Glutamatergic neuron (in vitro differentiated cells): ENCODE measurements at regions not wholly inside any gene's neighbourhood (a gene's known extent, or its start where the extent isn't known, plus 50 kb on each side); places are given as distances from the start of the nearest gene placed in this dataset.

ENCODE experiments used
- DNase-seq: peaks from one replicate; pipeline ENCODE4 v3.0.0; 2022
- H3K27ac Mint-ChIP-seq: one replicate; pipeline ENCODE4 v1.8.0; 2020; ENCODE audit warnings: mild to moderate bottlenecking, mixed read lengths, inconsistent platforms; ENCODE audit not compliant: unreplicated experiment
- H3K27me3 Mint-ChIP-seq: one replicate; pipeline ENCODE4 v1.8.0; 2020; ENCODE audit warnings: mild to moderate bottlenecking, moderate library complexity, mixed read lengths, inconsistent platforms; ENCODE audit not compliant: unreplicated experiment
- H3K36me3 Mint-ChIP-seq: one replicate; pipeline ENCODE4 v1.8.0; 2020; ENCODE audit warnings: mild to moderate bottlenecking, mixed read lengths, inconsistent platforms; ENCODE audit not compliant: unreplicated experiment
- H3K4me1 Mint-ChIP-seq: one replicate; pipeline ENCODE4 v1.8.0; 2020; ENCODE audit warnings: mild to moderate bottlenecking, low read depth, mixed read lengths, inconsistent platforms; ENCODE audit not compliant: unreplicated experiment
- H3K4me3 Mint-ChIP-seq: one replicate; pipeline ENCODE4 v1.8.0; 2020; ENCODE audit warnings: mild to moderate bottlenecking, mixed read lengths, inconsistent platforms; ENCODE audit not compliant: unreplicated experiment
- H3K9me3 Mint-ChIP-seq: one replicate; pipeline ENCODE4 v1.8.0; 2020; ENCODE audit warnings: mild to moderate bottlenecking, moderate library complexity, mixed read lengths, inconsistent platforms; ENCODE audit not compliant: unreplicated experiment
- CTCF ChIP-seq: fragments of 200-600 bp; sonication (generic); IDR thresholded peaks from one replicate; pipeline ENCODE4 v1.5.0; 2021; ENCODE audit not compliant: partially characterized antibody, unreplicated experiment

GRCh38 chr10:4215485-4215884 lies 430.5 kb upstream of the KLF6 start:
- Mint-ChIP-seq H3K9me3 (no peaks in the 10 kb centered on the region), H3K4me1 (no peaks in the 10 kb centered on the region), H3K4me3 (no peak overlapping the region), H3K27ac (no peak overlapping the region), H3K27me3 (no peaks in the 10 kb centered on the region), H3K36me3 (no peaks in the 10 kb centered on the region)
- DNase-seq: no peak
- no peak for TF ChIP-seq CTCF

GRCh38 chr10:4214908-4215307 lies 429.9 kb upstream of the KLF6 start:
- Mint-ChIP-seq H3K9me3 (no peaks in the 10 kb centered on the region), H3K27me3 (no peaks in the 10 kb centered on the region), H3K4me1 (no peaks in the 10 kb centered on the region), H3K4me3 (no peak overlapping the region), H3K27ac (no peak overlapping the region), H3K36me3 (no peaks in the 10 kb centered on the region)
- no peak for DNase-seq
- TF ChIP-seq CTCF: no peak

GRCh38 chr10:4213441-4213840 lies 428.4 kb upstream of the KLF6 start:
- no peak for TF ChIP-seq CTCF
- H3K36me3 Mint-ChIP-seq: no peaks in the 10 kb centered on the region
- H3K27me3 Mint-ChIP-seq: no peaks in the 10 kb centered on the region
- peaks cover 1% of the 10 kb centered on the region for H3K9me3 Mint-ChIP-seq
- no peak for DNase-seq
- H3K4me1 Mint-ChIP-seq: no peaks in the 10 kb centered on the region
- no peak overlapping the region for H3K4me3 Mint-ChIP-seq
- no peak overlapping the region for H3K27ac Mint-ChIP-seq

GRCh38 chr10:4212111-4212630 lies 427.2 kb upstream of the KLF6 start:
- Mint-ChIP-seq H3K4me3 (no peak overlapping the region), H3K36me3 (no peaks in the 10 kb centered on the region), H3K9me3 (peaks cover 1% of the 10 kb centered on the region), H3K27me3 (no peaks in the 10 kb centered on the region), H3K4me1 (no peaks in the 10 kb centered on the region), H3K27ac (no peak overlapping the region)
- DNase-seq: no peak
- TF ChIP-seq CTCF: no peak

- Mint-ChIP-seq H3K4me1 (peaks cover 2% of the 10 kb centered on the region), H3K9me3 (peaks cover 3% of the 10 kb centered on the region), H3K27me3 (no peaks in the 10 kb centered on the region), H3K4me3 (no peak overlapping the region), H3K36me3 (no peaks in the 10 kb centered on the region), H3K27ac (no peak overlapping the region)
- no peak for DNase-seq
- no peak for TF ChIP-seq CTCF
Measured at GRCh38 chr10:4208499-4208898, 423.5 kb upstream of the KLF6 start.
